B cell (primary cell): ENCODE measurements at regions not wholly inside any gene's neighbourhood (a gene's known extent, or its start where the extent isn't known, plus 50 kb on each side); places are given as distances from the start of the nearest gene placed in this dataset.

ENCODE experiments used
- ATAC-seq: fragments of 200-7000 bp; cut with Tn5 transposase; one replicate; pipeline ENCODE4 v1.10.0; 2021; ENCODE audit warnings: low read depth, mild to moderate bottlenecking, moderate number of reproducible peaks, moderate library complexity
- CTCF ChIA-PET: fragments of 350-600 bp; sonication (Branson Sonifier 250); formaldehyde crosslinking; loops from one replicate; lab custom pipeline; 2021; ENCODE audit warnings: antibody characterized with exemption, inconsistent platforms; lab: Charles Lee
- POLR2A ChIA-PET: fragments of 350-600 bp; sonication (Branson Sonifier 250); formaldehyde crosslinking; loops from one replicate; lab custom pipeline; 2021; ENCODE audit warnings: antibody characterized with exemption; lab: Charles Lee
- DNase-seq: peaks from one replicate; pipeline ENCODE4 v3.0.0; 2013
- H2AFZ ChIP-seq: 2 replicates; pipeline ENCODE4 v1.6.1; 2012; ENCODE audit warnings: mild to moderate bottlenecking, low read depth, low read length; ENCODE audit not compliant: insufficient read depth, poor library complexity, severe bottlenecking
- H3K27ac ChIP-seq, 2 donors: 1 replicate in 1 of 2; 2 replicates in 1 of 2; pipeline ENCODE4 v1.5.1; 2012 to 2013; ENCODE audit warnings: low read length in 2 of 2, mild to moderate bottlenecking in 2 of 2, moderate library complexity in 1 of 2
- H3K27me3 ChIP-seq, 4 experiments: fragments of 200-600 bp in 1 of 4; sonication (generic) in 1 of 4; replicated peaks in 1 of 4; 1 replicate in 2 of 4; 2 replicates in 2 of 4; pipeline versions ENCODE4 v1.6.1 to v1.7.0; 2013 to 2016; ENCODE audit warnings: low read length in 3 of 4, mild to moderate bottlenecking in 2 of 4, mixed read lengths in 1 of 4, moderate library complexity in 1 of 4; ENCODE audit not compliant: insufficient read depth in 4 of 4, control insufficient read depth in 3 of 4; ENCODE audit errors: control extremely low read depth in 1 of 4
- H3K36me3 ChIP-seq, 2 experiments: replicated peaks in 1 of 2; 1 replicate in 1 of 2; 2 replicates in 1 of 2; pipeline versions ENCODE4 v1.6.1 to v1.7.1; 2013; ENCODE audit warnings: low read length in 1 of 2; ENCODE audit not compliant: insufficient read depth in 2 of 2, control insufficient read depth in 1 of 2; ENCODE audit errors: control extremely low read depth in 1 of 2, extremely low read depth in 1 of 2
- H3K4me1 ChIP-seq, 2 donors: fragments of 200-600 bp in 1 of 2; sonication (generic) in 1 of 2; 1 replicate in 1 of 2; 2 replicates in 1 of 2; pipeline versions ENCODE4 v1.5.1 to v1.6.1; 2013 to 2017; ENCODE audit warnings: low read length in 2 of 2; ENCODE audit not compliant: control insufficient read depth in 2 of 2, insufficient read depth in 2 of 2
- H3K4me2 ChIP-seq: replicated peaks from 2 replicates; pipeline ENCODE3; 2012; ENCODE audit warnings: mild to moderate bottlenecking, low read depth, low read length; ENCODE audit not compliant: poor library complexity, severe bottlenecking
- H3K4me3 ChIP-seq, 5 experiments: fragments of 200-600 bp in 1 of 5; sonication (generic) in 1 of 5; 1 replicate in 3 of 5; 2 replicates in 2 of 5; pipeline versions ENCODE4 v1.5.1 to v1.7.0; 2011 to 2016; ENCODE audit warnings: low read length in 4 of 5, mild to moderate bottlenecking in 4 of 5, low read depth in 2 of 5, control low read depth in 1 of 5, moderate library complexity in 1 of 5; ENCODE audit not compliant: insufficient read depth in 1 of 5; ENCODE audit errors: control extremely low read depth in 1 of 5, extremely low read depth in 1 of 5
- H3K79me2 ChIP-seq: fragments of 200-600 bp; sonication (generic); one replicate; pipeline ENCODE4 v1.6.0; 2016; ENCODE audit warnings: low read length; ENCODE audit not compliant: control insufficient read depth, insufficient read depth
- H3K9ac ChIP-seq: fragments of 200-600 bp; sonication (generic); 2 replicates; pipeline ENCODE4 v1.6.1; 2017; ENCODE audit warnings: mild to moderate bottlenecking, low read length, moderate library complexity
- H3K9me3 ChIP-seq, 3 donors: one replicate each; pipeline versions ENCODE4 v1.6.1 to v1.7.1; 2013; ENCODE audit warnings: low read length in 2 of 3; ENCODE audit not compliant: control insufficient read depth in 2 of 3, insufficient read depth in 1 of 3; ENCODE audit errors: control extremely low read depth in 1 of 3
- H4K20me1 ChIP-seq: 2 replicates; pipeline ENCODE4 v1.6.0; 2012; ENCODE audit warnings: mild to moderate bottlenecking, low read length; ENCODE audit not compliant: insufficient read depth, control insufficient read depth, poor library complexity, severe bottlenecking
- H3K27ac Mint-ChIP-seq: one replicate; pipeline ENCODE4 v1.8.0; 2021; ENCODE audit warnings: mixed read lengths
- H3K27me3 Mint-ChIP-seq: one replicate; pipeline ENCODE4 v1.8.0; 2021; ENCODE audit warnings: mixed read lengths
- H3K4me1 Mint-ChIP-seq: one replicate; pipeline ENCODE4 v1.8.0; 2021; ENCODE audit warnings: mixed read lengths
- H3K4me3 Mint-ChIP-seq: one replicate; pipeline ENCODE4 v1.8.0; 2021; ENCODE audit warnings: mixed read lengths
- H3K9me3 Mint-ChIP-seq: one replicate; pipeline ENCODE4 v1.8.0; 2022; ENCODE audit warnings: mixed read lengths; ENCODE audit not compliant: insufficient read depth
- CTCF ChIP-seq: fragments of 200-600 bp; IDR thresholded peaks from one replicate; pipeline ENCODE4 v1.8.0; 2022; ENCODE audit warnings: antibody characterized with exemption, mild to moderate bottlenecking
- EZH2 ChIP-seq: IDR thresholded peaks from 2 replicates; pipeline ENCODE4 v1.6.1; 2012; ENCODE audit warnings: borderline replicate concordance, low read depth, mild to moderate bottlenecking, moderate library complexity, low read length; ENCODE audit not compliant: insufficient read depth, poor library complexity, severe bottlenecking
- WGBS: methylation state at CpG from one replicate; pipeline ENCODE4 v1.1.5; 2013; ENCODE audit warnings: missing lambda C conversion rate; ENCODE audit not compliant: insufficient coverage; 5-methylcytosine and 5-hydroxymethylcytosine counted together
- intact Hi-C: fragments of 100-400 bp; cut with micrococcal nuclease; formaldehyde crosslinking; loops from one replicate; pipeline ENCODE4 v1.10.0; 2022

- POLR2A ChIA-PET = no interaction called here
- Mint-ChIP-seq H3K9me3 (peaks cover 4% of the 10 kb centered on the region), H3K27me3 (peaks cover 17% of the 10 kb centered on the region), H3K4me3 (no peak overlapping the region), H3K4me1 (no peaks in the 10 kb centered on the region), H3K27ac (no peak overlapping the region)
- Histone ChIP-seq H2AFZ (no peak overlapping the region), H3K27me3 (peaks cover 0 to 5% (median 0%) of the 10 kb centered on the region in 4 experiments), H3K79me2 (no peaks in the 10 kb centered on the region), H3K36me3 (no peaks in the 10 kb centered on the region), H3K4me1 (no peaks in the 10 kb centered on the region), H3K9ac (no peak overlapping the region), H3K9me3 (peaks cover 3 to 5% (median 4%) of the 10 kb centered on the region in 3 donors), H4K20me1 (no peaks in the 10 kb centered on the region), H3K4me2 (no peak overlapping the region), H3K27ac (no peak overlapping the region), H3K4me3 (no peak overlapping the region)
- TF ChIP-seq CTCF = no peak
- TF ChIP-seq EZH2 = no peak
- intact Hi-C loops = no loop called here
- whole genome bisulfite sequencing = 85% methylated on average over 1 of the region's 2 CpGs
- ATAC-seq = no peak
- no peak for DNase-seq
- CTCF ChIA-PET = no interaction called here
Measured at GRCh38 chr2:71906357-71906973, 241.2 kb downstream of the CYP26B1 start.

- Histone ChIP-seq H4K20me1 (no peaks in the 10 kb centered on the region), H3K36me3 (no peaks in the 10 kb centered on the region), H3K4me2 (no peak overlapping the region), H3K27ac (no peak overlapping the region), H3K79me2 (no peaks in the 10 kb centered on the region), H3K4me3 (no peak overlapping the region), H2AFZ (no peak overlapping the region), H3K4me1 (no peaks in the 10 kb centered on the region), H3K9me3 (peaks cover 0 to 4% (median 3%) of the 10 kb centered on the region in 3 donors), H3K27me3 (peaks cover 0 to 5% (median 0%) of the 10 kb centered on the region in 4 experiments), H3K9ac (no peak overlapping the region)
- H3K27ac Mint-ChIP-seq = no peak overlapping the region
- DNase-seq = no peak
- intact Hi-C loops = no loop called here
- TF ChIP-seq CTCF (no peak), EZH2 (no peak)
- H3K4me3 Mint-ChIP-seq = no peak overlapping the region
- peaks cover 2% of the 10 kb centered on the region for H3K9me3 Mint-ChIP-seq
- H3K4me1 Mint-ChIP-seq = no peaks in the 10 kb centered on the region
- ATAC-seq = no peak
- CTCF ChIA-PET = no interaction called here
- WGBS = no CpG with 5 or more reads among the region's 3 CpGs
- POLR2A ChIA-PET = no interaction called here
- H3K27me3 Mint-ChIP-seq = peaks cover 17% of the 10 kb centered on the region
Measured at GRCh38 chr2:71905205-71905604, 242.5 kb downstream of the CYP26B1 start.
